Dedifferentiated amniotic fluid mesenchymal stem cell (primary cell): ENCODE measurements at regions not wholly inside any gene's neighbourhood (a gene's known extent, or its start where the extent isn't known, plus 50 kb on each side); places are given as distances from the start of the nearest gene placed in this dataset.

ENCODE experiments used
- DNase-seq: peaks from one replicate; pipeline ENCODE4 v3.0.0-alpha.2; 2016; ENCODE audit errors: extremely low spot score

DNA sequence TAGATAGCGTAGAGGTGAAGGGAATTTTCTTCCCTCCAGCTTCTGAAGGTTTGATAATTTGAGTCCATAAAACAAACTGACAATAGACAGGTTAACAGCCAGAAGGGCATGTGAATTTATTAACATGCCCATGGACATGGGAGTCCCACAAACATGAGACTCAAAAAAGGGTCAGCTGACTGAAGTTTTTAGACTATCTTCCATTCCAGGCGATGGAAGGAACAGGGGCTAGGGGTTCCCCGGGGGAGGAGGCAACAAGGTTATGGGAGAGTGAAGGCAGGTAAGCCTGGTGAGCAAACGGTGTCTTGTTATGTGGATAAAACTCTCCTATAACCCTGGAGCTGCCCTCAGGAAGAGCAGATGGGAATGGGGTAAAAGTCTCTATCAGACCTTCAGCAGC, 81.5 kb upstream of the SORBS2 start:
- DNase-seq = no peak

DNA sequence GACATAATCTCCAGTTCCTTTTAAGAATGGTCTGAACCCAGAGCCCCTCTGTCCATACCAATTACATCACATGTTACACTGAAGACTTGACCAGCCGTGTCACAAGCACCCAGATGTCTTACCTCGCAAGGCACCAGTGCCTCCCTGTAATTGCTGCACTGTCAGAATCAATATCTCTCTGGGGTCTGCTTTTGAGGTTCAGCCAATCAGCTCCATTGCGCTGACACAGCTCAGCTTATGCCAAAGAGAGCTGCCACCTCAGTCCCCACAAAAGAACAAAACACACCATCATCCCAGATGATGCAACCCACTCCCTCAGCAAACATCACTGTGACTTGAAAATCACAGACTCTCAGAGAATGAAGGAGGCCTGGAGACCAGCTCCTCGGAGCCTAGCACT, 82.5 kb upstream of the SORBS2 start:
- no peak for DNase-seq

DNA sequence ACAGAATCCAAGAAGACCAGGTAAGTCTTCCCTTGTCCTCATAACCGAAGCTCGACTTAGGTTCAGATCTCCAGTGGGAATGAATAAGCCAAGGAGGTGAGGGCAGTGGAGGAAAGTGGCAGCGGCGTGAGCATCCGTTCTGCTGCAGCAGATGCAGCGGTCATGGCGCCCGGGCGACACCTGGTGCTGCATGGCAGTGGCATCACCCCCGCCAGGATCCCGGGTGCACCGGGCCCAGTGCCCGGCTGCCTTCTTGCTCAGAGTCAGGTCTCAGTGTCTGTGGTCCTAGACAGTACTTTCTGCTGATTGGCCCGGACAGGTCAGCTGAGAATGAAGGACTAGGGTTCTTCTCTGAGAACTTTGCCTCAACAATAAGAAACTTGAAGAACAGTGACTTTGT, 83.4 kb upstream of the SORBS2 start:
- no peak for DNase-seq

GRCh38 chr4:185895866-185896265, 83.9 kb upstream of the SORBS2 start:
- no peak for DNase-seq

GRCh38 chr4:185896817-185897488, 85.0 kb upstream of the SORBS2 start:
- DNase-seq = no peak

DNA sequence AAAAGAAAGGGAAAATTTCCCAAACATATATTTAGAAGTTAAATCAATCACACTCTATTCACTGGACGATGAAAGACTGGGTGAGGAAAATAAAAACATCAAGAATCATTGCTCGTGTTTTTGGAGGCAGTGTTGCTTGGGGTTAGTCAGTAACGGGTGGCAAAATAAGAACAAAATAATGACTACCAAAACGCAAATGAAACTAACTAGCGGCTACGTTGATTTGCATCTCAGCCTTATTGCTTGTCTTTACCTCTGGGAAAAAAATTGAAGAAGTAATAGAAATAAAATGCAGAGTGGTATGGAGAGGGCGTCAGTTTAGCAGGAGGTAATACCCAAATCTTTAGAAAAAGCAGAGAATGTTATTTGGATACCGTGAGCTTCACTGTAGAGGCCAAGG, 86.4 kb upstream of the SORBS2 start:
- no peak for DNase-seq

DNA sequence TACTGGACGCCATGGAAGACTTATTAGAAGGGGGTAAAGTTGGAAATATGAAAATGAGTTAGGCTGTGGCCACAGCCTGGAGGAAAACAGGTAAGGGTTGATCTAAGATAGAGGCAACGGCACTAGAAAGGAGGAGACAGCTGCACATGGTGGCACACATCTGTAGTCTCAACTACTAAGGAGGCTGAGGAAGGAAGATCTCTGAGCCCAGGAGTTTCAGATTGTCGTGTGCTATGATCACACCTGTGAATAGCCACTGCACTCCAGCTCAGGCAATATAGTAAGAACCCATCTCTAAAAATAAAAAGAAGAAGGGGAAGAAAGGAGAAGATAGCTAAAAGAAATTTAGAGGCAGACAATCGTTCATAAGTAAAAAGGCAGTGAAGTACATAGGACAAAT, 87.8 kb upstream of the SORBS2 start:
- DNase-seq = no peak

DNA sequence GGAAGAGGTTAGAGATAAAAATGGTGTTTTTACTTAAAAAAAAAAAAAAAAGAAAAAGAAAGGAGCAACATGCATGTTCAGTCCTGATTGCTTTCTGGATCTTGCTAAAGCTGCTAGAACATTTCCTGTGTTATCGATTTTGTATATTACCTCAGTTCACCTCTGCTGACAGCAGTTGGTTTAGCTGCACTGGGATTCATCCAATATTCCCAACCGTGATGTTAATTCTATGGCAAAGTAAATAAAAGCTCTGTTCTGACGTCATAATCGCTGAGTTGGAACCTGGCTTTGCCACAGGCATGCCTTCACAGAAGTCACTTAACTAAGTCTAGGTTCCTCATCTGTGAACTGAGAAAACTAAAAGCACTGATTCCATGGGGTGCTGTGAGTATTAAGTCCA, 90.7 kb upstream of the SORBS2 start:
- DNase-seq = no peak

- no peak for DNase-seq
Observed at GRCh38 chr4:185903205-185903604, 91.2 kb upstream of the SORBS2 start.

DNA sequence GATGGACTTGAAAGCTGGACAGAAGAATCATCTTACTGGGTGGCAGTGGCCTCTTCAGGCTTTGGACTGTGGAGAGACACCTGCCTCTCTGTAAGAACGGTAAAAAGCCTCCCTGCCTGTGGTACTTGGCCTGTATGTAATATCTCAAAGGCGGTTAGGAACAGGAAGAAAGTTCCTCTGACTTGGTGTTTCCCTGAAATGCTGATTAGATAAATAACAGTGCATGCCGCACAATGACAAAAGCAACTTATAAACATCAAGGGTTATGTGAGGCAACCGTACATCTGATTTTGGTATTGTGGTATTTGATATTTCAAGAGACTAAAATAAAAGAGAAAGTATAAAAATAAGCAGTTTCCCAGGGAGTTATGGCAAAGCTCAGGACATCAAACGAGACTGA, 92.4 kb upstream of the SORBS2 start:
- DNase-seq = no peak

DNA sequence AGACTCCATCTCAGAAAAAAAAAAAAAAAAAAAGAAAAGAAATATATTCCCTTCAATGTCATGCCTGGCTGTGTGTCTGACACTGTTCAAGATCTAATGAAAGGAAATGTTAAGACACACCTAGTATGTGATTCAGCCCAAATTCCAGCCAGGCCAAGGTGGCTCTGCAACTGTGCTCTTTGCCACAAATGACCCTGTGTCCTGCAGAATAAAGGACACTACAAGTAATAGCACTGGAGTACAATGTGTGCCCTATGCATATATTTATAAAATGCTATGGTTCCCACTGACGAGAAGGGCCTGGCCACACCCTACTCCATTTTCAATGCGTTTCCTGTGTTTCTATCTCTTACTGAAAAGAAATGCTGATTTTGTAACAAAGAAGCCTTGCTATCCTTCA, 98.0 kb upstream of the SORBS2 start:
- DNase-seq = no peak

- DNase-seq = no peak
Observed at GRCh38 chr4:185911556-185912064, 99.6 kb upstream of the SORBS2 start.

DNA sequence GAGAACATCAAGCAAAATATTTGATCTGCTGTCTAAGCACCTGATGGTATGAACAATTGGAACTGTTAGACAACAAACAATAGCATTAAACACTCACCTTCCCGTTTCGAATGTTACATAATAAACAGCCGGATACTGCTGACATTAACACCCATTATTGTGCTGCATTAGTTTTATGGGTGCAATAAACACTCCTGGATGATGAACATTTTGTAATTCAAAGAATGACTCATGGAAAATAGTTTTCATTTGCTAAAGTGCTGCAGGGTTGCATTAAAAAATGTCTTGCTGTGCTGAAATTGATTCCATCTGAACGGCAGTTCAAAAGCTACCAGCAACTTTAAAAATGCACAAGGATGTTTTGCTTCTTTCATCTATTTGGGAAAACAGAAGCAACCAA, 100.8 kb upstream of the SORBS2 start:
- DNase-seq = no peak

DNA sequence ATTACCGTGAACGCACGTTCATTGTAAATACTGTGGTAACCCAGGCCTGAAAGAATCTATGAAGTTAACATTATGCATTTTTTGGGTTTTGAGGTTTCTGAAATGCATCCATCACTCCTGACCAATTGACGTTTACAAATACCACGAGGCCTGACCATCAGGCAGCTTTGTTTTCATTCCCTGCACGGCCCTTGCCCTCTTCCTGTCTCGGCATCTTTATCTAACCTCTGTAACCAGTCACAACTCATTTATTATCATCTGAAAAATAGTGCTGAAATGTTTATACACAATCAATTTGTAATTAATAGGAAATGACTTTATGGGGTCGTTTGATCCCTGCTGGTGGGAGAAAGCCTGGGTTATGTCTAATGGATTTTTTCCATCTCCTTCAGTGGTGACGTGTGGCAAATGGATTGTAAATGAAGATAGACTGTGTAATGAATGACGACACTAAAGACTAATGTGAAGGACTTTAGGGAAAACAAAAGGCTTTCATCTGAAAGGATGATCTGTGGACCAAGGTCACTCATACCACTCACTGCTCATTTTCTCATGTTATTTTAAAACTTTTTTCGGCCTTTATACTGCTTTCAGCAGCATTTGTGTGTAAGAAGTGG, 102.7 kb upstream of the SORBS2 start:
- DNase-seq = no peak

DNA sequence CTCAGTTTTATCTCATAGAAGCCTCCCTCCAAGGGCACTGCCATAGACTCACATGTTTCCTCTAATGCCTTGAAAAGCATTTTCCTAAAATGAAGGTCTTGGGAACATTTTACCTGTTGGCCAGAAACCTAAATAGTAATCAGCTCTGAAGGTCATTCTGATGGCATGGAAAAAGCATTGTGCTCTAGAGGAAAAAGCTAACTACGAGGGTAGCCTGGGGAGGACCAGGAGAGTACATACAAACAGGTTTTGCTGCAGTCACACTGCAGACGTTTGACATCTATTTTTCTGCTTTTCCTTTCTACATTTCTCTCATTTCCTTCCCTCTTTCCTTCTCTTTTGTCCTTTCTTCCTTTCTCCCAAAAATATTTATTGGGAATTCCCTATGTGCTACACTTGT, 103.3 kb upstream of the SORBS2 start:
- DNase-seq = no peak

- DNase-seq = no peak
Observed at GRCh38 chr4:185915817-185916216, 103.8 kb upstream of the SORBS2 start.

GRCh38 chr4:185916231-185916630, 104.2 kb upstream of the SORBS2 start:
- no peak for DNase-seq

DNA sequence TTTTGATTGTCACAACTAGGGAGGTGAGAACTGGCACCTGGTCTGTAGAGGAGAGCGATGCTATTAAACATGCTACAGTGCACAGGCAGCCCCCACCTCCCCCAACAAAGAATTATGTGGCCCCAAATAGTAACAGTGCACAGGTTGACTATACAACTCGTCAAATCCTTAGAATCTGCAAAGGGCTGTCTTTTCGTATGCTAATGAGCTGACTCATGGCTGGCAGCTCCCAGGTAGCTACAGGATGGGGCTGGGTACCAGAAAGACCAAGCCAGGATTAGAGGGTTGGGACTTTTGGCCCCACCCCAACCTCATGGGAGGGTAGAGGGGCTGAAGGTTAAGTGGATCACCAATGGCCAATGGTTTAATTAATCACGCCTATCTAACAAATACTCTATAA, 104.7 kb upstream of the SORBS2 start:
- no peak for DNase-seq

GRCh38 chr4:185919107-185919506, 107.1 kb upstream of the SORBS2 start:
- DNase-seq = no peak

DNA sequence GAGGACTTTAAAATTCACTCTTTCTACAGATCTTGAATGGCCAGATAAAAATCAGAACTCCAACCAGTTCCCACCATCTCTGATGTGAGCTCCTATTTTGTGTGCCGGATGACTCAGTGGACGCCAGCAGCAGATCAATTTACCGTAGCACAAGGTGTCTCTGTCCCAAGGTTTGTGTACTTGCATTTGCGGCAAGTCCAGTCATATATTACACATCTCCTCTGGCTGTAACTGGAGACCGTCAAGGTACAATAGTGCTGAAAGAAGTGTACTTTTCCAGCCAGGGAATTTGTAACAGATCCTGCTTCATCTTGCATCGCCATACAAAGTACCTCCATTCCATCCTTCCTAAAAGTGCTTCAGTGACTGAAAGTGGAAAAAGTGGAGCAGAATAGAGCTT, 108.2 kb upstream of the SORBS2 start:
- no peak for DNase-seq

DNA sequence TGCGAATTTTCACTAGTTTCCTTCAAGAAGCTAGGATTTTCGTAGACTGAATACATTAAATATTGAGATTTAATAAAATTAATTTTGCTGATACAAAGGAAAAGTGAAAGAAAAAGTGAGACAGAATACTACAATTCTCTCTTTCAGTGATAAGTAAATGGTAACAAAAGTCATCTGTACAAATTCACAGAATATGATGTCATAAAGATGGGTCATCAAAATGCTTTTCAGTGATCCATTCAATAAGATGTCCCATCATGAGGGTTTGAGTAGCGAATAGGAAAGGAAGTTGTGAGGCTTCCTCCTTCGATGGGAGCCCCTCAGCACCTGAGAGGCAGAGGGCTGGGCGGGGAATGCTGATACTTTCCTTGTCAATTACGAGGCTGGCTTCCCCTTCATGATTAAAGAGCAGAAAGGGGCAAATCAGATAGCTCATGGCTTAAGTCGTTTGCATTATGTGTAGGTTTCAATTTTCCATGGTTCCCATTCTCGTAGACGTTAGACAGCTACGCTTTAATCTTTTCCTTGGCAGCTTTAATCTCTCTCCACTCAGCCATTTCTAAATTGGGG, 108.8 kb upstream of the SORBS2 start:
- no peak for DNase-seq

GRCh38 chr4:185921583-185922555, 109.9 kb upstream of the SORBS2 start:
- DNase-seq = no peak
